ENCODE measurements at regions not wholly inside any gene's neighbourhood (a gene's known extent, or its start where the extent isn't known, plus 50 kb on each side); places are given as distances from the start of the nearest gene placed in this dataset.

GRCh38 chr10:93150289-93150688, 76.6 kb downstream of the CYP26A1 start:
- no peak for ATAC-seq
- 33 to 50% methylated on average over 1 of the region's 1 CpG for WGBS, 2 donors
- intact Hi-C loops (cut with DNase I) = no loop called here
- H3K9me3 ChIP-seq = no peaks in the 10 kb centered on the region
- no peaks in the 10 kb centered on the region for H3K27me3 ChIP-seq
- H3K4me3 ChIP-seq = no peak overlapping the region
- H3K36me3 ChIP-seq (replicated peaks in 1 of 2; ENCODE audit: insufficient read depth in 1 of 2, low read depth in 2 of 2) = no peaks in the 10 kb centered on the region
- no peaks in the 10 kb centered on the region for H3K4me1 ChIP-seq
- TF ChIP-seq POLR2A (IDR thresholded peaks at IDR 0.05) = no peak
- no peak for TF ChIP-seq CTCF (IDR thresholded peaks at IDR 0.05)
- DNase-seq = no peak
- H3K27ac ChIP-seq = no peak overlapping the region

- H3K27ac ChIP-seq = no peak overlapping the region
These were observed 77.4 kb downstream of the CYP26A1 start for GRCh38 chr10:93150990-93151547.

GRCh38 chr10:93152136-93152535, 78.4 kb downstream of the CYP26A1 start:
- Histone ChIP-seq H3K4me1 (no peaks in the 10 kb centered on the region), H3K9me3 (no peaks in the 10 kb centered on the region), H3K36me3 (replicated peaks in 1 of 2; ENCODE audit: insufficient read depth in 1 of 2, low read depth in 2 of 2) (no peaks in the 10 kb centered on the region), H3K27me3 (no peaks in the 10 kb centered on the region), H3K4me3 (no peak overlapping the region), H3K27ac (no peak overlapping the region)
- ATAC-seq (no peak), DNase-seq (no peak)
- TF ChIP-seq POLR2A (IDR thresholded peaks at IDR 0.05) = no peak
- TF ChIP-seq CTCF (IDR thresholded peaks at IDR 0.05) = no peak
- intact Hi-C loops (cut with DNase I) = no loop called here

More at GRCh38 chr10:93150990-93151547, 77.4 kb downstream of the CYP26A1 start:
- H3K4me1 ChIP-seq = no peaks in the 10 kb centered on the region
- H3K4me3 ChIP-seq = no peak overlapping the region
- intact Hi-C loops (cut with DNase I) = no loop called here
- TF ChIP-seq POLR2A (IDR thresholded peaks at IDR 0.05) = no peak
- TF ChIP-seq CTCF (IDR thresholded peaks at IDR 0.05) = no peak
- H3K36me3 ChIP-seq (replicated peaks in 1 of 2; ENCODE audit: insufficient read depth in 1 of 2, low read depth in 2 of 2) = no peaks in the 10 kb centered on the region
- no peaks in the 10 kb centered on the region for H3K27me3 ChIP-seq
- 55 to 73% methylated on average over 7 to 8 of the region's 8 CpGs for WGBS, 2 donors
- ATAC-seq (no peak), DNase-seq (no peak)
- H3K9me3 ChIP-seq = no peaks in the 10 kb centered on the region

GRCh38 chr10:93154531-93154930, 80.8 kb downstream of the CYP26A1 start:
- Histone ChIP-seq H3K9me3 (peaks cover 0 to 10% (median 0%) of the 10 kb centered on the region in 3 donors), H3K27ac (no peak overlapping the region), H3K27me3 (no peaks in the 10 kb centered on the region), H3K4me3 (no peak overlapping the region), H3K4me1 (no peaks in the 10 kb centered on the region), H3K36me3 (replicated peaks in 1 of 2; ENCODE audit: insufficient read depth in 1 of 2, low read depth in 2 of 2) (no peaks in the 10 kb centered on the region)
- ATAC-seq = no peak
- intact Hi-C loops (cut with DNase I) = no loop called here
- TF ChIP-seq CTCF (IDR thresholded peaks at IDR 0.05) = no peak
- TF ChIP-seq POLR2A (IDR thresholded peaks at IDR 0.05) = no peak
- no peak for DNase-seq

- no peak for ATAC-seq
These were observed 86.4 kb downstream of the CYP26A1 start for GRCh38 chr10:93160140-93160539.

More at GRCh38 chr10:93160140-93160539, 86.4 kb downstream of the CYP26A1 start:
- Histone ChIP-seq H3K27me3 (no peaks in the 10 kb centered on the region), H3K9me3 (peaks cover 0 to 10% (median 0%) of the 10 kb centered on the region in 3 donors), H3K4me3 (no peak overlapping the region), H3K4me1 (no peaks in the 10 kb centered on the region), H3K36me3 (replicated peaks in 1 of 2; ENCODE audit: insufficient read depth in 1 of 2, low read depth in 2 of 2) (no peaks in the 10 kb centered on the region), H3K27ac (no peak overlapping the region)
- no peak for DNase-seq
- intact Hi-C loops (cut with DNase I) = no loop called here
- TF ChIP-seq CTCF (IDR thresholded peaks at IDR 0.05) (no peak), POLR2A (IDR thresholded peaks at IDR 0.05) (no peak)
- 56 to 65% methylated on average over 1 of the region's 1 CpG for WGBS, 2 donors

Measured in body of pancreas (tissue), 4 donors.